ENCODE measurements at regions not wholly inside any gene's neighbourhood (a gene's known extent, or its start where the extent isn't known, plus 50 kb on each side); places are given as distances from the start of the nearest gene placed in this dataset.
A peak's percentile ranks its signal among the peaks of the same experiment; 100 is the strongest.
"Not testable (repeated sequence)": the region's sequence is repeated elsewhere in the genome, so short reads cannot be mapped to it uniquely, and the experiment has no call there.

GRCh38 chr21:35432601-35433000, 383.5 kb upstream of the RUNX1 start:
- H3K36me3 ChIP-seq (ENCODE audit: insufficient read depth, low read length); POLR2A ChIA-PET; H3K4me3 Mint-ChIP-seq; H3K27ac ChIP-seq (ENCODE audit: low read depth, low read length); H3K27ac Mint-ChIP-seq; H3K9me3 ChIP-seq (ENCODE audit: low read length); H3K36me3 Mint-ChIP-seq; CTCF ChIA-PET; DNase-seq; H3K4me3 ChIP-seq (ENCODE audit: low read length); H3K27me3 ChIP-seq (ENCODE audit: insufficient read depth, low read length, poor library complexity, severe bottlenecking): not testable (repeated sequence)
- Mint-ChIP-seq H3K27me3 (peaks cover 46 to 75% of the 10 kb centered on the region in 2 donors), H3K4me1 (peaks cover 10 to 14% (median 13%) of the 10 kb centered on the region in 3 donors), H3K9me3 (peaks cover 21 to 50% (median 33%) of the 10 kb centered on the region in 5 donors)
- peaks cover 14% of the 10 kb centered on the region for H3K4me1 ChIP-seq (ENCODE audit: insufficient read depth, low read length)

- CTCF ChIA-PET, result no interaction called here
- no peak for DNase-seq
- H3K4me3 ChIP-seq (ENCODE audit: low read length), result no peak overlapping the region
- POLR2A ChIA-PET, result interaction anchor here (0.6 to 0.7 kb wide), 2 partner anchors 298 to 420 kb away, joined by 3 to 4 read pairs; no protein-coding TSS in a partner anchor
- H3K4me3 Mint-ChIP-seq, result no peak overlapping the region
- H3K4me1 Mint-ChIP-seq, result peaks cover 10 to 18% (median 13%) of the 10 kb centered on the region in 3 donors
- H3K9me3 ChIP-seq (ENCODE audit: low read length), result no peaks in the 10 kb centered on the region
- no peaks in the 10 kb centered on the region for H3K27me3 ChIP-seq (ENCODE audit: insufficient read depth, low read length, poor library complexity, severe bottlenecking)
- no peak overlapping the region for H3K27ac ChIP-seq (ENCODE audit: low read depth, low read length)
- no peaks in the 10 kb centered on the region for H3K36me3 ChIP-seq (ENCODE audit: insufficient read depth, low read length)
- H3K27me3 Mint-ChIP-seq, result peaks cover 48 to 73% of the 10 kb centered on the region in 2 donors
- H3K4me1 ChIP-seq (ENCODE audit: insufficient read depth, low read length), result peaks cover 14% of the 10 kb centered on the region
- H3K9me3 Mint-ChIP-seq, result peaks cover 21 to 41% (median 31%) of the 10 kb centered on the region in 5 donors
- H3K36me3 Mint-ChIP-seq, result peaks cover 0 to 6% (median 0%) of the 10 kb centered on the region in 3 donors
- no peak overlapping the region for H3K27ac Mint-ChIP-seq
Observed at GRCh38 chr21:35430260-35430659, 381.2 kb upstream of the RUNX1 start.

GRCh38 chr21:35428937-35429336, 379.8 kb upstream of the RUNX1 start:
- no peak for DNase-seq
- Mint-ChIP-seq H3K27me3 (peaks cover 40 to 67% of the 10 kb centered on the region in 2 donors), H3K4me1 (peaks cover 10 to 18% (median 13%) of the 10 kb centered on the region in 3 donors), H3K36me3 (peaks cover 0 to 5% (median 0%) of the 10 kb centered on the region in 3 donors), H3K4me3 (no peak overlapping the region), H3K27ac (no peak overlapping the region), H3K9me3 (peaks cover 11 to 28% (median 19%) of the 10 kb centered on the region in 5 donors)
- ChIA-PET CTCF (no interaction called here), POLR2A (no interaction called here)
- H3K27ac ChIP-seq (ENCODE audit: low read depth, low read length), result no peak overlapping the region
- no peaks in the 10 kb centered on the region for H3K27me3 ChIP-seq (ENCODE audit: insufficient read depth, low read length, poor library complexity, severe bottlenecking)
- H3K9me3 ChIP-seq (ENCODE audit: low read length), result no peaks in the 10 kb centered on the region
- no peaks in the 10 kb centered on the region for H3K36me3 ChIP-seq (ENCODE audit: insufficient read depth, low read length)
- H3K4me1 ChIP-seq (ENCODE audit: insufficient read depth, low read length), result peaks cover 14% of the 10 kb centered on the region
- H3K4me3 ChIP-seq (ENCODE audit: low read length), result no peak overlapping the region

GRCh38 chr21:35428489-35428888, 379.4 kb upstream of the RUNX1 start:
- ChIA-PET POLR2A (no interaction called here), CTCF (no interaction called here)
- Mint-ChIP-seq H3K9me3 (peaks cover 11 to 23% (median 14%) of the 10 kb centered on the region in 5 donors), H3K4me1 (peaks cover 10 to 18% (median 13%) of the 10 kb centered on the region in 3 donors), H3K36me3 (peaks cover 0 to under 1% (median 0%) of the 10 kb centered on the region in 3 donors), H3K27ac (peak overlapping the region in 1 of 8 donors; percentile 4), H3K27me3 (peaks cover 39 to 67% of the 10 kb centered on the region in 2 donors), H3K4me3 (no peak overlapping the region)
- H3K4me1 ChIP-seq (ENCODE audit: insufficient read depth, low read length), result peaks cover 14% of the 10 kb centered on the region
- H3K4me3 ChIP-seq (ENCODE audit: low read length), result no peak overlapping the region
- H3K36me3 ChIP-seq (ENCODE audit: insufficient read depth, low read length), result no peaks in the 10 kb centered on the region
- no peaks in the 10 kb centered on the region for H3K27me3 ChIP-seq (ENCODE audit: insufficient read depth, low read length, poor library complexity, severe bottlenecking)
- H3K9me3 ChIP-seq (ENCODE audit: low read length), result no peaks in the 10 kb centered on the region
- peak in 4 of 5 donors; percentile 2 to 65 (median 35) for DNase-seq
- H3K27ac ChIP-seq (ENCODE audit: low read depth, low read length), result no peak overlapping the region

- Histone ChIP-seq H3K9me3 (ENCODE audit: low read length) (no peaks in the 10 kb centered on the region), H3K36me3 (ENCODE audit: insufficient read depth, low read length) (no peaks in the 10 kb centered on the region), H3K4me1 (ENCODE audit: insufficient read depth, low read length) (peaks cover 14% of the 10 kb centered on the region), H3K27me3 (ENCODE audit: insufficient read depth, low read length, poor library complexity, severe bottlenecking) (no peaks in the 10 kb centered on the region), H3K4me3 (ENCODE audit: low read length) (no peak overlapping the region), H3K27ac (ENCODE audit: low read depth, low read length) (no peak overlapping the region)
- Mint-ChIP-seq H3K27ac (no peak overlapping the region), H3K9me3 (peaks cover 8 to 18% (median 11%) of the 10 kb centered on the region in 5 donors), H3K4me3 (no peak overlapping the region), H3K36me3 (no peaks in the 10 kb centered on the region), H3K27me3 (peaks cover 33 to 64% of the 10 kb centered on the region in 2 donors), H3K4me1 (peaks cover 10 to 18% (median 13%) of the 10 kb centered on the region in 3 donors)
- ChIA-PET POLR2A (no interaction called here), CTCF (no interaction called here)
- no peak for DNase-seq
Observed at GRCh38 chr21:35428001-35428320, 378.9 kb upstream of the RUNX1 start.

- POLR2A ChIA-PET, result no interaction called here
- Histone ChIP-seq H3K4me1 (ENCODE audit: insufficient read depth, low read length) (peaks cover 14% of the 10 kb centered on the region), H3K27me3 (ENCODE audit: insufficient read depth, low read length, poor library complexity, severe bottlenecking) (no peaks in the 10 kb centered on the region), H3K27ac (ENCODE audit: low read depth, low read length) (no peak overlapping the region), H3K36me3 (ENCODE audit: insufficient read depth, low read length) (no peaks in the 10 kb centered on the region), H3K4me3 (ENCODE audit: low read length) (no peak overlapping the region), H3K9me3 (ENCODE audit: low read length) (no peaks in the 10 kb centered on the region)
- DNase-seq, result no peak
- H3K27me3 Mint-ChIP-seq, result peaks cover 28 to 64% of the 10 kb centered on the region in 2 donors
- no peak overlapping the region for H3K4me3 Mint-ChIP-seq
- no peak overlapping the region for H3K27ac Mint-ChIP-seq
- CTCF ChIA-PET, result no interaction called here
- peaks cover 10 to 18% (median 13%) of the 10 kb centered on the region in 3 donors for H3K4me1 Mint-ChIP-seq
- H3K36me3 Mint-ChIP-seq, result no peaks in the 10 kb centered on the region
- peaks cover 3 to 15% (median 6%) of the 10 kb centered on the region in 5 donors for H3K9me3 Mint-ChIP-seq
Observed at GRCh38 chr21:35427320-35428000, 378.4 kb upstream of the RUNX1 start.

- no peak overlapping the region for H3K27ac Mint-ChIP-seq
- ChIA-PET CTCF (no interaction called here), POLR2A (no interaction called here)
- Histone ChIP-seq H3K4me3 (ENCODE audit: low read length) (no peak overlapping the region), H3K27me3 (ENCODE audit: insufficient read depth, low read length, poor library complexity, severe bottlenecking) (no peaks in the 10 kb centered on the region), H3K27ac (ENCODE audit: low read depth, low read length) (no peak overlapping the region), H3K36me3 (ENCODE audit: insufficient read depth, low read length) (no peaks in the 10 kb centered on the region), H3K4me1 (ENCODE audit: insufficient read depth, low read length) (peaks cover 14% of the 10 kb centered on the region), H3K9me3 (ENCODE audit: low read length) (no peaks in the 10 kb centered on the region)
- peaks cover 27 to 64% of the 10 kb centered on the region in 2 donors for H3K27me3 Mint-ChIP-seq
- peaks cover 0 to 13% (median 7%) of the 10 kb centered on the region in 5 donors for H3K9me3 Mint-ChIP-seq
- H3K4me3 Mint-ChIP-seq, result no peak overlapping the region
- peaks cover 10 to 18% (median 13%) of the 10 kb centered on the region in 3 donors for H3K4me1 Mint-ChIP-seq
- no peak for DNase-seq
- H3K36me3 Mint-ChIP-seq, result no peaks in the 10 kb centered on the region
Observed at GRCh38 chr21:35426897-35427296, 377.8 kb upstream of the RUNX1 start.

- no peak overlapping the region for H3K4me3 Mint-ChIP-seq
- no peak overlapping the region for H3K27ac Mint-ChIP-seq
- POLR2A ChIA-PET, result no interaction called here
Observed at GRCh38 chr21:35426469-35426868, 377.4 kb upstream of the RUNX1 start.

More at GRCh38 chr21:35426469-35426868, 377.4 kb upstream of the RUNX1 start:
- Mint-ChIP-seq H3K27me3 (peaks cover 26 to 64% of the 10 kb centered on the region in 2 donors), H3K36me3 (no peaks in the 10 kb centered on the region), H3K9me3 (peaks cover 3 to 13% (median 6%) of the 10 kb centered on the region in 5 donors), H3K4me1 (peaks cover 10 to 18% (median 13%) of the 10 kb centered on the region in 3 donors)
- Histone ChIP-seq H3K9me3 (ENCODE audit: low read length) (no peaks in the 10 kb centered on the region), H3K27ac (ENCODE audit: low read depth, low read length) (no peak overlapping the region), H3K4me1 (ENCODE audit: insufficient read depth, low read length) (peaks cover 14% of the 10 kb centered on the region), H3K4me3 (ENCODE audit: low read length) (no peak overlapping the region), H3K27me3 (ENCODE audit: insufficient read depth, low read length, poor library complexity, severe bottlenecking) (no peaks in the 10 kb centered on the region), H3K36me3 (ENCODE audit: insufficient read depth, low read length) (no peaks in the 10 kb centered on the region)
- CTCF ChIA-PET, result no interaction called here
- no peak for DNase-seq

All from CD8-positive, alpha-beta memory T cell (primary cell).